ENCODE measurements at regions not wholly inside any gene's neighbourhood (a gene's known extent, or its start where the extent isn't known, plus 50 kb on each side); places are given as distances from the start of the nearest gene placed in this dataset.

GRCh38 chr5:98209418-98209817 lies 564.0 kb upstream of the RGMB start:
- TF ChIP-seq POLR2AphosphoS5 (IDR thresholded peaks at IDR 0.05; ENCODE audit: low read depth, low read length) = no peak
- no peak for TF ChIP-seq POLR2A (IDR thresholded peaks at IDR 0.05; ENCODE audit: low read depth, low read length)
- no peak for TF ChIP-seq SPI1 (IDR thresholded peaks at IDR 0.05; ENCODE audit: low read depth, low read length)
- TF ChIP-seq POU2F2 (IDR thresholded peaks at IDR 0.05; ENCODE audit: low read depth, low read length) = no peak
- no peak for TF ChIP-seq TAF1 (IDR thresholded peaks at IDR 0.05; ENCODE audit: low read depth, low read length)
- TF ChIP-seq PAX5 (IDR thresholded peaks at IDR 0.05; ENCODE audit: insufficient read depth, low read length, severe bottlenecking) = no peak
